ENCODE measurements at regions not wholly inside any gene's neighbourhood (a gene's known extent, or its start where the extent isn't known, plus 50 kb on each side); places are given as distances from the start of the nearest gene placed in this dataset.

- H3K79me1 ChIP-seq (ENCODE audit: low read depth in 1 of 2, low read length in 2 of 2), result no peaks in the 10 kb centered on the region
- no peak overlapping the region for H2AK5ac ChIP-seq (ENCODE audit: low read depth, low read length)
- no peak overlapping the region for H3K18ac ChIP-seq (ENCODE audit: low read depth, low read length)
- H3K27ac ChIP-seq (ENCODE audit: insufficient read depth, low read length), result no peak overlapping the region
- H3K23ac ChIP-seq (ENCODE audit: low read depth, low read length), result no peak overlapping the region
- no peak overlapping the region for H3K14ac ChIP-seq (replicated peaks; ENCODE audit: low read depth, low read length)
- no peaks in the 10 kb centered on the region for H3K4me1 ChIP-seq (ENCODE audit: control insufficient read depth, insufficient read depth, low read length)
- no peak overlapping the region for H3K9ac ChIP-seq (ENCODE audit: low read depth, low read length)
- H3K56ac ChIP-seq (ENCODE audit: extremely low read depth, insufficient read depth, low read length), result no peak overlapping the region
- H4K20me1 ChIP-seq (ENCODE audit: insufficient read depth, low read length), result no peaks in the 10 kb centered on the region
- H4K91ac ChIP-seq (ENCODE audit: insufficient read depth, low read depth, low read length), result no peak overlapping the region
- H3K27me3 ChIP-seq (ENCODE audit: control insufficient read depth, insufficient read depth, low read length), result no peaks in the 10 kb centered on the region
- H2BK5ac ChIP-seq (ENCODE audit: low read depth, low read length, poor library complexity, severe bottlenecking), result no peak overlapping the region
- no TSS peak for BruUV-seq (replicated peaks)
- DNase-seq (no peak), ATAC-seq (ENCODE audit: low read depth) (no peak)
- H3K9me3 ChIP-seq (ENCODE audit: control insufficient read depth, insufficient read depth, low read length), result no peaks in the 10 kb centered on the region
- H3K36me3 ChIP-seq (ENCODE audit: control insufficient read depth, insufficient read depth, low read length), result no peaks in the 10 kb centered on the region
- H2BK120ac ChIP-seq (ENCODE audit: low read depth, low read length), result no peak overlapping the region
- TF ChIP-seq USF2 (IDR thresholded peaks at IDR 0.05; ENCODE audit: low read depth, low read length), result no peak
- no peak for TF ChIP-seq RAD21 (IDR thresholded peaks at IDR 0.05; ENCODE audit: low read length)
- no peak for TF ChIP-seq RFX5 (IDR thresholded peaks at IDR 0.05; ENCODE audit: low read depth, low read length)
- TF ChIP-seq FOS (IDR thresholded peaks at IDR 0.05; ENCODE audit: low read depth, low read length), result no peak
- no peak for TF ChIP-seq RCOR1 (IDR thresholded peaks at IDR 0.05; ENCODE audit: insufficient replicate concordance, low read length)
- TF ChIP-seq CHD1 (IDR thresholded peaks at IDR 0.05; ENCODE audit: low read depth, low read length), result no peak
- TF ChIP-seq CTCF (conservative IDR thresholded peaks at IDR 0.05; ENCODE audit: low read depth, low read length), result no peak
- TF ChIP-seq MXI1 (IDR thresholded peaks at IDR 0.05; ENCODE audit: borderline replicate concordance, low read depth, low read length), result no peak
- TF ChIP-seq NFE2L2 (IDR thresholded peaks at IDR 0.05; ENCODE audit: low read depth, low read length), result no peak
- no peak for TF ChIP-seq ELK1 (IDR thresholded peaks at IDR 0.05; ENCODE audit: borderline replicate concordance, low read depth, low read length)
- TF ChIP-seq MAFK (IDR thresholded peaks at IDR 0.05; ENCODE audit: low read depth, low read length), result no peak
- no peak for TF ChIP-seq BHLHE40 (IDR thresholded peaks at IDR 0.05; ENCODE audit: low read depth, low read length)
- TF ChIP-seq CEBPB (IDR thresholded peaks at IDR 0.05; ENCODE audit: low read depth, low read length), result no peak
- TF ChIP-seq SMC3 (IDR thresholded peaks at IDR 0.05; ENCODE audit: low read depth, low read length), result no peak
- in situ Hi-C loops (cut with MboI; ENCODE audit: low sequenced_read_pairs), result no loop called here
- dilution Hi-C loops (cut with HindIII; ENCODE audit: low sequenced_read_pairs, unreplicated experiment), result no loop called here
- H3K9me1 ChIP-seq (ENCODE audit: insufficient read depth, low read length), result no peaks in the 10 kb centered on the region
- no peak overlapping the region for H4K5ac ChIP-seq (ENCODE audit: low read depth, low read length)
- H2BK20ac ChIP-seq (ENCODE audit: low read depth, low read length), result no peak overlapping the region
- WGBS, 2 experiments (ENCODE audit: extremely low coverage in 2 of 2, insufficient read length in 1 of 2), result no CpG with 5 or more reads among the region's 3 CpGs
- H2AFZ ChIP-seq (replicated peaks; ENCODE audit: low read length, poor library complexity), result no peak overlapping the region
- H3K4ac ChIP-seq (ENCODE audit: low read depth, low read length), result no peak overlapping the region
- no peak overlapping the region for H3K4me2 ChIP-seq (ENCODE audit: low read depth, low read length)
- no peak overlapping the region for H2AK9ac ChIP-seq (replicated peaks; ENCODE audit: low read depth, low read length, poor library complexity)
- CTCF ChIA-PET, result interaction anchor here (1.6 kb wide), 1 partner anchor 10 kb away, joined by 5 read pairs; no protein-coding TSS in a partner anchor
- H2BK15ac ChIP-seq (ENCODE audit: low read depth, low read length), result no peak overlapping the region
- POLR2A ChIA-PET (ENCODE audit: unreplicated experiment), result no interaction called here
- intact Hi-C loops (cut with micrococcal nuclease), result no loop called here
- no peak overlapping the region for H4K8ac ChIP-seq (ENCODE audit: low read depth in 2 of 2, low read length in 2 of 2)
- no peak overlapping the region for H3K4me3 ChIP-seq (ENCODE audit: insufficient read depth, low read depth, low read length)
These were observed 367.1 kb upstream of the OR4E1 start for GRCh38 chr14:22040781-22041125.

All from IMR-90 (cell line).